Loucy (cell line): ENCODE measurements at regions not wholly inside any gene's neighbourhood (a gene's known extent, or its start where the extent isn't known, plus 50 kb on each side); places are given as distances from the start of the nearest gene placed in this dataset.

Source experiments
- H2AFZ ChIP-seq: fragments of 200-600 bp; sonication (generic); 2 replicates; pipeline ENCODE4 v1.6.0; 2016; ENCODE audit warnings: antibody characterized with exemption, mild to moderate bottlenecking, low read length, moderate library complexity
- H3F3A ChIP-seq: fragments of 200-600 bp; 2 replicates; pipeline ENCODE4 v1.6.0; 2016; ENCODE audit warnings: antibody characterized with exemption, low read depth, mild to moderate bottlenecking
- H3K27me3 ChIP-seq: fragments of 200-600 bp; sonication (generic); 2 replicates; pipeline ENCODE4 v1.6.1; 2014; ENCODE audit warnings: low read length, mild to moderate bottlenecking; ENCODE audit not compliant: insufficient read depth, poor library complexity, severe bottlenecking
- H3K36me3 ChIP-seq: fragments of 200-600 bp; sonication (generic); 2 replicates; pipeline ENCODE4 v1.6.1; 2016; ENCODE audit warnings: low read length; ENCODE audit not compliant: insufficient read depth
- H3K4me1 ChIP-seq: fragments of 200-600 bp; sonication (generic); 2 replicates; pipeline ENCODE4 v1.5.1; 2014; ENCODE audit warnings: low read length, mild to moderate bottlenecking; ENCODE audit not compliant: insufficient read depth, poor library complexity, severe bottlenecking
- H3K4me2 ChIP-seq: fragments of 200-600 bp; sonication (generic); 2 replicates; pipeline ENCODE4 v1.6.0; 2014; ENCODE audit warnings: antibody characterized with exemption, low read length, low read depth, mild to moderate bottlenecking; ENCODE audit not compliant: poor library complexity, severe bottlenecking
- H3K4me3 ChIP-seq: fragments of 200-600 bp; sonication (generic); 2 replicates; pipeline ENCODE4 v1.5.1; 2014; ENCODE audit warnings: low read length, mild to moderate bottlenecking, mixed read lengths; ENCODE audit not compliant: poor library complexity, severe bottlenecking
- H3K79me2 ChIP-seq: fragments of 200-600 bp; sonication (generic); 2 replicates; pipeline ENCODE4 v1.6.1; 2014; ENCODE audit warnings: low read length; ENCODE audit not compliant: insufficient read depth
- H3K9ac ChIP-seq: fragments of 200-600 bp; sonication (generic); 2 replicates; pipeline ENCODE4 v1.6.0; 2014; ENCODE audit warnings: mild to moderate bottlenecking, low read depth, low read length, moderate library complexity; ENCODE audit not compliant: poor library complexity, severe bottlenecking
- H3K9me2 ChIP-seq: fragments of 200-600 bp; sonication (generic); replicated peaks from 2 replicates; pipeline ENCODE4 v1.6.1; 2016; ENCODE audit warnings: low read depth, low read length, mixed read lengths
- H3K9me3 ChIP-seq: fragments of 200-600 bp; sonication (generic); 2 replicates; pipeline ENCODE4 v1.6.1; 2014; ENCODE audit warnings: mild to moderate bottlenecking, antibody characterized with exemption, low read length, low read depth; ENCODE audit not compliant: insufficient read depth
- H4K20me1 ChIP-seq: fragments of 200-600 bp; sonication (generic); 2 replicates; pipeline ENCODE4 v1.6.0; 2014; ENCODE audit warnings: antibody characterized with exemption, low read length, mild to moderate bottlenecking; ENCODE audit not compliant: insufficient read depth, poor library complexity, severe bottlenecking
- CTCF ChIP-seq: fragments of 200-600 bp; sonication (generic); conservative IDR thresholded peaks from 2 replicates; pipeline ENCODE4 v1.5.1; 2014; ENCODE audit warnings: mild to moderate bottlenecking, antibody characterized with exemption, low read length
- EZH2phosphoT487 ChIP-seq: fragments of 200-600 bp; IDR thresholded peaks from 2 replicates; pipeline ENCODE4 v1.6.1; 2018; ENCODE audit warnings: antibody characterized with exemption, mild to moderate bottlenecking, moderate library complexity, borderline replicate concordance

- Histone ChIP-seq H3K4me1 (no peaks in the 10 kb centered on the region), H3K9me2 (no peaks in the 10 kb centered on the region), H3K36me3 (no peaks in the 10 kb centered on the region), H4K20me1 (no peaks in the 10 kb centered on the region), H3K4me3 (no peak overlapping the region), H3K9ac (no peak overlapping the region), H3K4me2 (no peak overlapping the region), H3F3A (no peaks in the 10 kb centered on the region), H2AFZ (no peak overlapping the region), H3K79me2 (no peaks in the 10 kb centered on the region), H3K9me3 (no peaks in the 10 kb centered on the region), H3K27me3 (no peaks in the 10 kb centered on the region)
- TF ChIP-seq CTCF (no peak), EZH2phosphoT487 (no peak)
Measured at GRCh38 chr14:54048311-54048710, 91.7 kb upstream of the BMP4 start.

- H3F3A ChIP-seq, result no peaks in the 10 kb centered on the region
- H3K27me3 ChIP-seq, result no peaks in the 10 kb centered on the region
- no peaks in the 10 kb centered on the region for H4K20me1 ChIP-seq
- H3K36me3 ChIP-seq, result no peaks in the 10 kb centered on the region
- H3K4me1 ChIP-seq, result no peaks in the 10 kb centered on the region
- H3K9me3 ChIP-seq, result no peaks in the 10 kb centered on the region
- H3K4me3 ChIP-seq, result no peak overlapping the region
- no peak for TF ChIP-seq CTCF
- TF ChIP-seq EZH2phosphoT487, result no peak
- no peaks in the 10 kb centered on the region for H3K79me2 ChIP-seq
- H3K9me2 ChIP-seq, result no peaks in the 10 kb centered on the region
- H3K4me2 ChIP-seq, result no peak overlapping the region
- no peak overlapping the region for H3K9ac ChIP-seq
- peak overlapping the region; percentile 12; the same call in 1 of the 2 replicates for H2AFZ ChIP-seq
Measured at GRCh38 chr14:54048736-54049135, 92.1 kb upstream of the BMP4 start.

GRCh38 chr14:54050759-54051158, 94.1 kb upstream of the BMP4 start:
- no peaks in the 10 kb centered on the region for H3K9me2 ChIP-seq
- H3K36me3 ChIP-seq, result no peaks in the 10 kb centered on the region
- H3K4me1 ChIP-seq, result no peaks in the 10 kb centered on the region
- H3K27me3 ChIP-seq, result no peaks in the 10 kb centered on the region
- no peak overlapping the region for H3K4me2 ChIP-seq
- TF ChIP-seq EZH2phosphoT487 (no peak), CTCF (no peak)
- H3K9ac ChIP-seq, result no peak overlapping the region
- no peak overlapping the region for H3K4me3 ChIP-seq
- no peaks in the 10 kb centered on the region for H3K79me2 ChIP-seq
- H4K20me1 ChIP-seq, result no peaks in the 10 kb centered on the region
- no peak overlapping the region for H2AFZ ChIP-seq
- no peaks in the 10 kb centered on the region for H3F3A ChIP-seq
- no peaks in the 10 kb centered on the region for H3K9me3 ChIP-seq
